Activated CD8-positive, alpha-beta memory T cell treated with anti-CD3 and anti-CD28 coated beads for 48 hours (primary cell): ENCODE measurements at regions not wholly inside any gene's neighbourhood (a gene's known extent, or its start where the extent isn't known, plus 50 kb on each side); places are given as distances from the start of the nearest gene placed in this dataset.

Source experiments
- DNase-seq, 3 experiments: peaks; one replicate each; pipeline ENCODE4 v3.0.0-alpha.2; 2020; ENCODE audit warnings: low read depth in 2 of 3, low spot score in 2 of 3

- DNase-seq: no peak
Observed at GRCh38 chr1:55747408-55747841, 532.3 kb upstream of the USP24 start.

GRCh38 chr1:55746710-55747109 lies 531.5 kb upstream of the USP24 start:
- no peak for DNase-seq

- no peak for DNase-seq
Observed at GRCh38 chr1:55741516-55741915, 526.4 kb upstream of the USP24 start.

GRCh38 chr1:55735106-55735505 lies 519.9 kb upstream of the USP24 start:
- DNase-seq: no peak

- DNase-seq: no peak
Observed at GRCh38 chr1:55726994-55727393, 511.8 kb upstream of the USP24 start.

- DNase-seq: no peak
Observed at GRCh38 chr1:55725378-55725777, 510.2 kb upstream of the USP24 start.

- no peak for DNase-seq
Observed at GRCh38 chr1:55724551-55725325, 509.6 kb upstream of the USP24 start.

GRCh38 chr1:55723001-55723400 lies 507.8 kb upstream of the USP24 start:
- DNase-seq: no peak

- no peak for DNase-seq
Observed at GRCh38 chr1:55720261-55720660, 505.1 kb upstream of the USP24 start.

GRCh38 chr1:55718758-55719671 lies 503.9 kb upstream of the USP24 start:
- no peak for DNase-seq

- DNase-seq: no peak
Observed at GRCh38 chr1:55717111-55717510, 501.9 kb upstream of the USP24 start.

GRCh38 chr1:55716610-55717009 lies 501.4 kb upstream of the USP24 start:
- no peak for DNase-seq

- DNase-seq: no peak
Observed at GRCh38 chr1:55716151-55716550, 501.0 kb upstream of the USP24 start.

GRCh38 chr1:55714230-55714629 lies 499.1 kb upstream of the USP24 start:
- DNase-seq: no peak

GRCh38 chr1:55713516-55713915 lies 498.4 kb upstream of the USP24 start:
- DNase-seq: no peak

GRCh38 chr1:55712148-55712547 lies 497.0 kb upstream of the USP24 start:
- DNase-seq: no peak

- no peak for DNase-seq
Observed at GRCh38 chr1:55708781-55709180, 493.6 kb upstream of the USP24 start.

GRCh38 chr1:55707846-55708245 lies 492.7 kb upstream of the USP24 start:
- no peak for DNase-seq

- no peak for DNase-seq
Observed at GRCh38 chr1:55707196-55707595, 492.0 kb upstream of the USP24 start.

GRCh38 chr1:55706397-55706796 lies 491.2 kb upstream of the USP24 start:
- DNase-seq: no peak

GRCh38 chr1:55703726-55704363 lies 488.7 kb upstream of the USP24 start:
- DNase-seq: no peak

GRCh38 chr1:55702064-55702463 lies 486.9 kb upstream of the USP24 start:
- no peak for DNase-seq
